DND-41 (cell line): ENCODE measurements at regions not wholly inside any gene's neighbourhood (a gene's known extent, or its start where the extent isn't known, plus 50 kb on each side); places are given as distances from the start of the nearest gene placed in this dataset.

ENCODE experiments used
- ATAC-seq: fragments of 200-7000 bp; cut with Tn5 transposase; 3 replicates; pipeline ENCODE4 v1.9.1; 2021; ENCODE audit warnings: low read depth; ENCODE audit not compliant: insufficient read depth
- DNase-seq: peaks from one replicate; pipeline ENCODE4 v3.0.0-alpha.2; 2020
- H2AFZ ChIP-seq: 2 replicates; pipeline ENCODE4 v1.6.0; 2012; ENCODE audit warnings: low read depth, low read length
- H3K27ac ChIP-seq: 2 replicates; pipeline ENCODE4 v1.5.1; 2012; ENCODE audit warnings: low read length, inconsistent platforms
- H3K27me3 ChIP-seq: fragments of 200-600 bp; sonication (generic); 2 replicates; pipeline ENCODE4 v1.6.0; 2012; ENCODE audit warnings: low read length, mild to moderate bottlenecking, inconsistent platforms; ENCODE audit not compliant: insufficient read depth, poor library complexity
- H3K36me3 ChIP-seq: 2 replicates; pipeline ENCODE4 v1.5.1; 2012; ENCODE audit warnings: low read length, inconsistent platforms; ENCODE audit not compliant: insufficient read depth
- H3K4me1 ChIP-seq: 2 replicates; pipeline ENCODE4 v1.5.1; 2012; ENCODE audit warnings: mild to moderate bottlenecking, low read length; ENCODE audit not compliant: insufficient read depth
- H3K4me2 ChIP-seq: 2 replicates; pipeline ENCODE4 v1.6.0; 2012; ENCODE audit warnings: mild to moderate bottlenecking, moderate library complexity, low read length, inconsistent platforms; ENCODE audit not compliant: insufficient read depth
- H3K4me3 ChIP-seq, 2 experiments: fragments of 200-600 bp in 1 of 2; shearing (Covaris generic) in 1 of 2; 2 replicates each; pipeline ENCODE4 v1.5.1; 2012 to 2016; ENCODE audit warnings: inconsistent platforms in 2 of 2, low read length in 2 of 2, mild to moderate bottlenecking in 2 of 2, low read depth in 1 of 2, moderate library complexity in 1 of 2
- H3K79me2 ChIP-seq: 2 replicates; pipeline ENCODE4 v1.6.0; 2012; ENCODE audit warnings: low read length, inconsistent platforms; ENCODE audit not compliant: insufficient read depth
- H3K9ac ChIP-seq: 2 replicates; pipeline ENCODE4 v1.6.0; 2012; ENCODE audit warnings: low read depth, mild to moderate bottlenecking, inconsistent platforms, low read length, moderate library complexity
- H3K9me3 ChIP-seq: 2 replicates; pipeline ENCODE4 v1.5.1; 2012; ENCODE audit warnings: low read length, moderate library complexity, mild to moderate bottlenecking, inconsistent platforms; ENCODE audit not compliant: insufficient read depth, severe bottlenecking
- H4K20me1 ChIP-seq: 2 replicates; pipeline ENCODE4 v1.6.0; 2012; ENCODE audit warnings: low read length; ENCODE audit not compliant: insufficient read depth
- CTCF ChIP-seq: IDR thresholded peaks from 2 replicates; pipeline ENCODE4 v1.5.1; 2012; ENCODE audit warnings: borderline replicate concordance, low read length, moderate library complexity, mild to moderate bottlenecking; ENCODE audit not compliant: poor library complexity, severe bottlenecking; ENCODE audit errors: extremely low read depth
- EZH2 ChIP-seq: IDR thresholded peaks from 3 replicates; pipeline ENCODE4 v1.6.1; 2012; ENCODE audit warnings: borderline replicate concordance, low read depth, mild to moderate bottlenecking, moderate library complexity, low read length, inconsistent platforms; ENCODE audit not compliant: severe bottlenecking

DNA sequence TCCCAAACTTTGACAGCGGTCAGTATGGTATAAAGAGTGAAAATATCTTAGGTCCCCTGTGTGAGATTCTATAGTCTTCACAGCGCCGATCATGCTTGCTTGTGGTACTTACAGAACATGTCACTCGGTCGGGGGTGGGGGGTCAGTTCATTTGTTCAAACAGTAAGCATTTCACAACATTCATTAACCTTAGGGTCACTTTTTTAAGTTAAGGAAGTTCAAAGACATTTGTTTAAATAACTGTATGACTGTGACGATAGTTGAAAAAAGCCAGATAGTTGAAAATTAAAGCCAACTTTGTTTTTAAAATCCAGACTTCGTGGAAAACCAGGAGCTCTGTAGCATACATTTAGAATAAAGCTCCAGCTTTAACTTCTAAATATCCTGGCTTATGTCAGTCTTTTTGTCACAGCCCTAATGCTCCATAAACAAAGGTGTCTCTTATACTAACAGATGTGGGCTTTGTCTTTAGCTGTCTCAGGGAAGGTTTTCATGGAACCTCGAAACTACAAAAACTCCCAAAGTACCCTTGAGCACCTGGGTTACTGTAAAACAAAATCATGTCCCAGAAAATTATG is 57.9 kb upstream of the PHACTR2 start:
- H2AFZ ChIP-seq, result no peak overlapping the region
- no peak for DNase-seq
- H3K4me3 ChIP-seq, result no peak overlapping the region
- H3K36me3 ChIP-seq, result no peaks in the 10 kb centered on the region
- H3K4me2 ChIP-seq, result no peak overlapping the region
- no peak overlapping the region for H3K27ac ChIP-seq
- H3K9me3 ChIP-seq, result no peaks in the 10 kb centered on the region
- ATAC-seq, result no peak
- H4K20me1 ChIP-seq, result no peaks in the 10 kb centered on the region
- no peaks in the 10 kb centered on the region for H3K79me2 ChIP-seq
- H3K4me1 ChIP-seq, result no peaks in the 10 kb centered on the region
- no peak overlapping the region for H3K9ac ChIP-seq
- TF ChIP-seq EZH2 (no peak), CTCF (no peak)
- H3K27me3 ChIP-seq, result no peaks in the 10 kb centered on the region

GRCh38 chr6:143616741-143617140 is 61.0 kb upstream of the PHACTR2 start:
- H3K4me1 ChIP-seq, result no peaks in the 10 kb centered on the region
- ATAC-seq, result no peak
- DNase-seq, result no peak

DNA sequence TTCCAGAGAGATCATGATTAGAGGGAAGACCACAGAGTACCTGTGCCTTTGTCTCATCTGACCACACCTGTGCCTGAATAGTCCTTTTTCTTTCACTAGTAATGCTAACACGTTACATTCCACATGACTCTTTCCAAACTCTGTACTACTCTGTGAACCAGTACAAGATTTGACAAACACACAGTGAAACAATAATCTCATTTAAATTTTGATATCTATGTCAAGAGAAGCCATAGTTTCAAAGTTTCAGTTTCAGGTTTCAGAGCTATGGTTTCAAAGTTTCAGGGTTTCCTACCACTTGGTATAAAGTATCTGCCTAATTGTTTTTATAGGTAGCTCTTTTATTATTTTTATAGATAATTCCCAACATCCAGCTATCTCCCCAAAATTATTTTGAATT is 62.0 kb upstream of the PHACTR2 start:
- H3K4me2 ChIP-seq, result no peak overlapping the region
- H3K9ac ChIP-seq, result no peak overlapping the region
- TF ChIP-seq EZH2 (no peak), CTCF (no peak)
- H3K79me2 ChIP-seq, result no peaks in the 10 kb centered on the region
- no peak overlapping the region for H3K27ac ChIP-seq
- no peaks in the 10 kb centered on the region for H3K4me1 ChIP-seq
- H3K27me3 ChIP-seq, result no peaks in the 10 kb centered on the region
- H3K36me3 ChIP-seq, result no peaks in the 10 kb centered on the region
- H4K20me1 ChIP-seq, result no peaks in the 10 kb centered on the region
- no peaks in the 10 kb centered on the region for H3K9me3 ChIP-seq
- no peak for DNase-seq
- H2AFZ ChIP-seq, result no peak overlapping the region
- ATAC-seq, result no peak
- H3K4me3 ChIP-seq, result no peak overlapping the region

More at GRCh38 chr6:143616741-143617140, 61.0 kb upstream of the PHACTR2 start:
- Histone ChIP-seq H2AFZ (no peak overlapping the region), H3K9me3 (no peaks in the 10 kb centered on the region), H3K27me3 (no peaks in the 10 kb centered on the region), H3K4me2 (no peak overlapping the region), H3K36me3 (no peaks in the 10 kb centered on the region), H4K20me1 (no peaks in the 10 kb centered on the region), H3K27ac (no peak overlapping the region), H3K9ac (no peak overlapping the region), H3K4me3 (no peak overlapping the region), H3K79me2 (no peaks in the 10 kb centered on the region)
- TF ChIP-seq EZH2 (no peak), CTCF (no peak)

DNA sequence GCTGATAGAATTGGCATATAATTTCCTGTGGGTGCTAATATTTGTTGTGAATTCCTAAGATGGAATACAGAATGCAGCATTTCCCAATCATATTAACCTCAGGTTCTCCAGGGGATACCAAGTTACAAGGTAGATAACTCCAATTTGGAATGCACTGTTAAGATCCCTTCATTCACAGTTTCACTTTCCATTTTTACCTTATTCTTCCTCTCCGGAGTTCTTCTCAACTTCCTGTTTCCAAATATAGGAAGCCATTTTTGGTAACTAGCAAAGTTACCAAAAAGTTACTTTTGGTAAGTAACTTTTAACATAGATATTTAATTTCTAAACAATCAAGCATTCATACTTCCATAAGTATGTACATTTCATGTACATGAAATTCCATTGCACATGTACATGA is 63.5 kb upstream of the PHACTR2 start:
- Histone ChIP-seq H4K20me1 (no peaks in the 10 kb centered on the region), H3K9me3 (no peaks in the 10 kb centered on the region), H3K9ac (no peak overlapping the region), H3K4me2 (no peak overlapping the region), H3K27ac (no peak overlapping the region), H3K79me2 (no peaks in the 10 kb centered on the region), H3K36me3 (no peaks in the 10 kb centered on the region), H2AFZ (no peak overlapping the region), H3K4me3 (no peak overlapping the region), H3K27me3 (no peaks in the 10 kb centered on the region), H3K4me1 (no peaks in the 10 kb centered on the region)
- ATAC-seq (no peak), DNase-seq (no peak)
- TF ChIP-seq EZH2 (no peak), CTCF (no peak)
